HG03039 (cell line): ENCODE measurements at regions not wholly inside any gene's neighbourhood (a gene's known extent, or its start where the extent isn't known, plus 50 kb on each side); places are given as distances from the start of the nearest gene placed in this dataset.

ENCODE experiments used
- ATAC-seq: cut with Tn5 transposase; IDR thresholded peaks from one replicate; pipeline ENCODE4 v1.9.1; 2021; ENCODE audit warnings: mild to moderate bottlenecking, moderate library complexity; ENCODE audit not compliant: unreplicated experiment

DNA sequence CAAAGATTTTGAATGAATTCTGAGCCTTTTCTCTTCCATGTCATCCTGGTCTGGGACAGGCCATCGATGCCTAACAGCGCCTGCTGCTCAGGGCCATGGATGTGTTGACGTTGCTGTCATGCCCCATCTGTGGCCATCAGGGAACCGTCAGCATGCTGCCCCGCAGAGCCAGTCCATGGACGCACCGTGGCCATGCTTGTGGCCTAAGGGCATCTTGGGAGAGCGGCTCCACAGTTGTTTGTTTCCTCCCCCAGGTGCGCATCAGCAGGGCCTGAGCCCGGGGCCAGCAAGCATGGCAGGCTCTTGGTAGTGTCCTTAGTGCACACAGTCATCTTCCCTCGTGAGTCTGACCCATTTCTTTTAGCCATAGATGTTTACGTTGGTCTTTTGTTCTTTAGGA, 142.7 kb downstream of the VAPA start:
- no peak for ATAC-seq

DNA sequence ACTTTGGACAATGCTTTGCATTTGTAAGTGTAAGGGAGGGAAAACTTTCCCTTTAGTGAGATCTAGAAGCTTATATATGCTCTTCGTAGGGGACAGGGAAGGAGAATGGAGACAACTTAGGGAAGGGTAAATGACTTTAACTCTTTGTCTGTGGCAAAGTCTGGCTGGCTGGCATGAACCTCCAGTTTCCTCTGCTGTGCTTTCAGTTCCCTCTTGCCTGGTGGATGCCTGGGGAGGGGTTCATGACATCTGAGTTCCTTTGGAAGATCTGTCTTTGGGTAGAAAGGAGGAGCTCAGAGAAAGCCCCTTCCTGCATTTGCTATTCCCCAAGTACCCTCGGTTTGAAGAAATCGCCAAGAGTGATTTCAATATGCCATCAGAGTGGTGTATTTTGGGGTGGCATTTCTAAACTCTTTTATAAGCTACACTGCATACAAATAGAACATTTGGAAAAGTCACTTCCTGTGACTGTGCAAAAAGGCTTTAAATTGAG, 143.6 kb downstream of the VAPA start:
- no peak for ATAC-seq

DNA sequence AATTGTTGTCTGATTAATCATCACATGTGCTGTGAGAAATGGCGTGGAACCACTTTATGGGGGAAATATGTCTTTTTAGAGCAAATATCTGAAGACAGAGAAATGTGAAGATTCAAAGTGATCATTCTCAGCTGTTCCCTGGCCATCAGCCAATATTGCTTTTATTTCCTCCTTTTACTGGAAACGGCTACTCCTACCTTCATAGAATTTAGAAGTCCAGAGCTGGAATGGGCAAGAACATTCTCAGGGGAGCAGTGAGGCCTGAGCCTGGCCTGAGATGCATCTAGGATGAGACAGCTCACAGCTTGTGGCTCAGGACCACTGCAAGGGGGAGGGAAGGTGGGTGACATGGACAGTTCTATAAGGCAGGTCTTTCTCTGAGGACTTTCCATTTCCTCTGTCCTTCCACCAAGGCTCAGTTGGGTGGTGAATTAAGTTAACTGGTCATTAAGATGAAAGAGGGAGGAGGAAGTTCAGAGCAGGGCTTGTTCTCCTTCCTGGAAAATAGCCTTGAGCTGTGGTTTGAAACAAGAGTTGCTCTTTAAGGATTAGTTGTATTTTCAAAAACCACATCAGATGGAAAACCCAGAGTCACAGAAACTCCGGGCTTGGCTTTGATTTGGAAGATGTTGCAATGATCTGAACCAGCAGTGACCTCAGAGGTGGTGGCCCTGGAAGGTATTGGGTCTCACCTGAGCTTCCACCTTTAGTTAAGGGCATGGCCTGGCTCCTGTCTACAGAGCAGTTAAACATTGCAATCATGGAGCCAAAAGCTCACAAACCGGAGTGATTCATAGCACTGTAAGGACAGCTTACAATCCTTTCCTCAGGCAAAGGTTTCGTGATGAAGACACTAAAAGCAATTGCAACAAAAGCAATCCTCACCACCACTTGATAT, 144.3 kb downstream of the VAPA start:
- no peak for ATAC-seq

DNA sequence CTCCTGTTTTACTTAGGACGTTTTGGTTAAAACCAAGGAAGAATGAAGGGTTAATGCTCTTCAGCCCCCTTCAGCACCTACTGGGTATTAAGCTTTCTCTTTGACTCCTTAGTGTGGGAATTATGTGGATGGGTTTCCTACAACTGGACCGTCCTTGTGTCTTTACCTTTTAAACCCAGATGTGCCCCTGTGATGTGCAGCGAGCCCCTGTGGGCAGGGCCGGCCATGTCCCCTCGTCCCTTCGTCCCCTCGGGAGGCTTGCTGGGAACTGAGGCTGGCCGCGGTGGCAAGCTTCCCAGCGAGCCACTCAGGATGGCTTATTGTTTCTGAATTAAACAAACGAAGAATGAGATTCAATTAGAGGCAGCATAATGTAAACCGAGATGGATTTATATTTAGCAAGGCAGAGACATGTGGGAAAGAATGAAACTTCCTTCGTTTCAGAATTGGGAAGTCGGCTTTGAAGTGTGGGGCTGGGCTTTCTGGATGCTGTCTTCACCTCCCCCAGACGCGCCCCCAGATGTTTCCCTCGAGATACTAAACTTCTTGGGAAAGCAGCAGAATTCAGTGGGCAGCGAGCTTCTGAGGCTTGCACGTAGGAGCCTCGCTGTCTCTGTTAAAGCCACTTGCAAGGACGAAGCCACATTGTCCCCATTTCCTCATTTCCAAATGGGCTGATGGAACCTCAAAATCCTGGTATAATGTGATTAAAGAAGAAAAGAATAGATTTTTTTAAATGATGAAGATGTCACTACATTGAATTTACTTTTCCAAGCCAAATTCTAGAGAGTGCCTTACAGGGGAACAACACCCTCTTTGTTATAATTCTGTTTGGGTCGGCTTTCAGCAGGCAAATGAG, 146.0 kb downstream of the VAPA start:
- no peak for ATAC-seq

DNA sequence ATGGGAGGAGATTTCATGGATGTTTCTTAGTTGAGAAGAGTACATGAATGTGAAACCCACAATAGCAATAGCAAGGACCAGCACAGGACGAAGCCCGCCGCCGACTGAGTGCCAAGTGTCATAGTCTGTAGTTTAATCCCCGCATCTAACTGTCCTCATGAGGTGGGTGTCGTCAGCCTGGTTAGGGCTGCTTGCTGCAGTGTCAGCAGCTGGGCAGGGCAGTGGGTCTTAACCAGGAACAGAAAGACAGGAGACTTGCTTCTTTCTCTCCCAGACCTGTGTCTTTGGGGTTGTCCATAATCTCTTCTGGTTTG, 146.6 kb downstream of the VAPA start:
- no peak for ATAC-seq

DNA sequence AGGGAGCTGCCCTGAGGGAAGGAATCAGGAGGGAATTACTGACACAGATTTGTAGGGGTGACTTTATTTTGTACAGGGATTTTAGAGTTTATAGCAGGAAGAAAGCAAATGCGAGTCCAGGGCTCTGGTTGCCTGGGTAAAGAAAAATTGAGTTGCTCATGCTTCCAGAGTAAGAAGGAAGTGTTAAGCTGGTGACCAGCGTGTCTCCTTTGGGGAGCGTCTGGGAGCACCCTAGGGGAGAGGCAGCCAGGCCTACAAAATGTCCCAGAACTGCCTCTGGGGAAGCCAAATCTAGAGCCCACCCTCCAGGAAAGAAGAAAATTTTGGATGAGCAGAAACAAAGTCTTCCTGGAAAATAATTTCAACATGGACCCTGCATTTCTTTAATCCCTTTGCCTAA, 147.0 kb downstream of the VAPA start:
- ATAC-seq = no peak

DNA sequence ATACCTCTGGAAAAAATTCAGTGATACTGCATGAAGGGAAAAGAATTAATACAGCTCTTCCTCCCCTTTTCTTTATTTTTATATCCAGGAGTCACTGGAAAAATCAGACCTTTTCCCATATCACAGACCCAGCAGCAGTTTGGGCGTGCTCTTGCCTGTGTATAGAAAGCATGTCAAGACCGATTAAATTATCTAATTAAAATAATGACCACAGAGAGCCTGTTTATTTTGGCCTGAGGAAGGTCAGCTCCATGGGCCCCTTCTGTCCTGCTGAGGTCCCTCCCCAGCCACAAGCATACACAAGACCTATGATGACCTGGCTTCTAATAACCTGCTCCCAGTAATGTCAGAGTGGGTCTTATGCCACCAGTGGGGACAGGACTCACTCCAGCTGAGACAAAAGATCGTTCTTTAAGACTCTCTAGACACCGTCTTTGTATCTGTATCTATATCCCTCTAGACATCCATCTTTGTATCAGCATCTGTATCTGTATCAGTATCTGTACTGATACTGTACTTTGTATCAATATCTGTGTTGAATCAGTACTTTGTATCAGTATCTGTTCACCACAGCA, 147.8 kb downstream of the VAPA start:
- no peak for ATAC-seq

DNA sequence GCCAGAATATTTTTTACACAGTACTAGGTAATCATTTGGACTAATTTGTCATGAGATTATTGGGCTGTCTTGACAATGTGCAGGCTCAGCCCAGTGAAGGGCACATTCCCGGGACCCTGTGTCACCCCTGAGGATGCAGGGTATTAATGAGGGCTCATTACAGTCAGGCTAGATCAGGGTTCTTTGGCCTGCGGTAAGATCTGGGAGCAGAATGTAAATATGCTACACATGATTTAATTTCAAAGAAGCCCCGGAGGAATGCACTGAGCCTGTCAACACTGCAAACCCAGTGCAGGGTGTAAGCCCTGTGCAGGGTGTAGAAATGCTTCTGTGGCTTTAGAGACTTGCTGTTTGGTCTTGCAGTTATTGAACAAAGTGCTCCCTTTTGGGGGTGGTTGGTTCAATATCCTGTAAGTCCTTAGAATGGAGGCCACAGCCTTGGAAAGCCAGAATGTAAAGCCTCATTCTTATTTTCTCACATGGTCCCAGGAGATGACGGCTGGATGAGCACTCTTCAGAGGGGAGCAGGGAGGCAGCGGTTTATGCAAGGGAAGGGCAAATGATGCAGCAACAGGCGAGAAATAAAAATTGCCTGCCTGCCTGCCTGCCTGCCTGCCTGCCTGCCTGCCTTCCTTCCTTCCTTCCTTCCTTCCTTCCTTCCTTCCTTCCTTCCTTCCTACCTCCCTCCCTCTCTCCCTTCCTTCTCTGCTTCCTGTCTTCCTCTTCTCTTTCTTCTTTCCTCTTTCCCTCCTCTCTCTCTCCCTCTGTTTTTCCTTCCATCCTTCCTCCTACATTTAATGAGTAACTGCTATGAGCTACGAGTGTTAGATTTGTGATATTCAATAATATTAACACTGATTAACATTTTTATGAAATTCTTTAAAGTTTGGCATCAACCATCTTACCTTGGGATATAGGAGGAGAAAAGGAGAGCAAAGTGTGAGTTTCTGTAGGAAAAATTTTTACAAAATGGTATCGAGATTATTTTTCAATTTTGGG, 148.8 kb downstream of the VAPA start:
- ATAC-seq = no peak

DNA sequence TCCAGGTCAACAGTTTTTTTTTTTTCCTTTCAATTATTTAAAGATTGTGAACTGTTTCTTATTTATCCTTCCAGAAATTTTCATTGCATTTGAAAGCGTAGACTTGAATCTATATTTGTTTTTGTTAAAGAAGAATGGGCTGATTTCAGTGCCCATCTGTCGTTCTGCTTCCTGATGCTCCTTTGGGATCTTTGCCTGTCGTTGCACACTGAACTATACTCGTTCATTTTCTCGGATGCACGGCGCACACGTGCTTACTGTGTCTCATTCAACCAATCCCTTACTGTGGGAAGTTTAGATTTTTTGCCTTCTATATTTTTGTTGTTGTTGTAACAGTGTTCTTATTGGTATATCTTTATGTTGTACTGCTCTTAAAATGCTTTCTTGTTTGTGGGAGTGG, 149.7 kb downstream of the VAPA start:
- no peak for ATAC-seq

DNA sequence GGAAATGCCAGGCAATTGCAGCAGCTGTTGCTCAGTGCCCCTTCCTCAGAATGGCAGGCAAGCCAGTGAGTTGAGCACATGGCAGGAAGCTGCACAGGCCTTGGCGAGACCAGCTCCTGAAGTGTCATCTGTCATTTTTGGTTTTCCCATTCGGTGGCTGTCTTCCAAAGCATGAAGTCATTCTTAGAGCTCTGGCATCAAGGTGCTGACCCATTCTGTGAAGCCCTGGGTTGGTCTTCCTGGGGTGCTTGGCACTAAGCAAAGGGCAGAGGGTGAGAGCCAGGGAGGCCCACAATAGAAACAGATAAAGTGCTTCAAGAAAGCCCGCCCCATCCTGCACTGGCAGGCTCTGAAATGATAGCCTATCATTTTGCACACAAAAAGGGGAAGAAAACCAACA, 150.5 kb downstream of the VAPA start:
- ATAC-seq = no peak

DNA sequence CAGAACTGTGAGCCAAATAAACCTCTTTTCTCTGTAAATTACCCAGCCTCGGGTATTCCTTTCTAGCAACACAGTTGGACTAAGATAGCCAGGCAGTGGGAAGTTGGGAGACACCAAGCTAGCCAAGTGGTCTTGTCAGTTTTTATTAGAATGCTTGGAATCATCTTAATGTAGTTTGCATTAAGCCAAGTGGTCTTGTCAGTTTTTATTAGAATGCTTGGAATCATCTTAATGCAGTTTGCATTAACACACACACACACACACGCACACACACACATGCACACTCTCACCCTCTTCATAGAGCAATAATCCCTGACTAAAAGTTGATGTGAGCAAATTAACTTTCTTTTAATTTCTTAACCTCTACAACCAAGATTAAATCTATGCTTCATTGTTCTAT, 151.5 kb downstream of the VAPA start:
- no peak for ATAC-seq

DNA sequence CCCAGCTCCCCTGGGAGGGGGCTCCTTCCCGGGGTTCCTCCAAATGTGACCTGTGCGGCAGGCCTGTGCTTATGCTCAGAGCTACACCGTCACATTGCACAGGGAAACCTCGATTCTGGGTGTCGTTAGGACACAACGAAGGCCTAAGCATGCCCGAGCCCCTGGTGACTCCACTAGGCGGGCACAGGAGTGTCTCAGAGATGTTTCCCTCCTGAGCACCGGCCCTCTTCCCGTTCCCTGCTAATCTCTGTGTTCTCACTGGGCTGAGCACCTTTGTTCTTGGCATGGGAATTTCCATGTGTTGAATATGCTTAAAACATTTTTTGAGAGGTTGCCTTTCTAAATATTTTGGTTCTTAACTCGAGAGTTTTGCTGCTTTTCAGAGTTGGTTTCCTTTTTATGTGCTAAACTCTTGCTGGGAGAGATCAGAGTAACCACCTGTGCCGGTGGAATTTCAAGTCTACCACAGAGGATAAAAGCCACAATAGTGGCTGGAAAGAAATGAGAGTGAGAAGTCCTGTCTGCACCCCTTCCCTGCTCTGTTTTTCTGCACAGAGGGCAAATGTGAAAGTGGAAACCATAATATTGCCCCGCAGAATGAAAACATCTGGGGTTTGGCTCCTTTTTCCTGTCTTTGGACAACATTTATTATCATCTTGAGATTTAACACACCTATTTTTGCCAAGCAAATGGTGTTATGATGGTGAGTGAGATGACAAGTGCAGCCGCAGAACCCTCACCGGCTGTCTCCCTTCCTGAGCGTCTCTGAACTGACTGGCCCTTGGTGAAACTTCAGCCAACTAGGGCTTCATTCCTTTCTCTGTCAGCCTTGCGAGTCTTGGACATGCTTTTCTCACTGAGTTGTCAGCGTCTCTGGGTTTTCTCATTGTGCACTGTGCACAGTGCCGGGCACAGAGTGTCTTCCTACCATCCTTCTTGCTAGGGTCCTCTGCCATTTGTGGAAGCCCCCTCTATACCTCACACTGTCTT, 154.1 kb downstream of the VAPA start:
- ATAC-seq = no peak

DNA sequence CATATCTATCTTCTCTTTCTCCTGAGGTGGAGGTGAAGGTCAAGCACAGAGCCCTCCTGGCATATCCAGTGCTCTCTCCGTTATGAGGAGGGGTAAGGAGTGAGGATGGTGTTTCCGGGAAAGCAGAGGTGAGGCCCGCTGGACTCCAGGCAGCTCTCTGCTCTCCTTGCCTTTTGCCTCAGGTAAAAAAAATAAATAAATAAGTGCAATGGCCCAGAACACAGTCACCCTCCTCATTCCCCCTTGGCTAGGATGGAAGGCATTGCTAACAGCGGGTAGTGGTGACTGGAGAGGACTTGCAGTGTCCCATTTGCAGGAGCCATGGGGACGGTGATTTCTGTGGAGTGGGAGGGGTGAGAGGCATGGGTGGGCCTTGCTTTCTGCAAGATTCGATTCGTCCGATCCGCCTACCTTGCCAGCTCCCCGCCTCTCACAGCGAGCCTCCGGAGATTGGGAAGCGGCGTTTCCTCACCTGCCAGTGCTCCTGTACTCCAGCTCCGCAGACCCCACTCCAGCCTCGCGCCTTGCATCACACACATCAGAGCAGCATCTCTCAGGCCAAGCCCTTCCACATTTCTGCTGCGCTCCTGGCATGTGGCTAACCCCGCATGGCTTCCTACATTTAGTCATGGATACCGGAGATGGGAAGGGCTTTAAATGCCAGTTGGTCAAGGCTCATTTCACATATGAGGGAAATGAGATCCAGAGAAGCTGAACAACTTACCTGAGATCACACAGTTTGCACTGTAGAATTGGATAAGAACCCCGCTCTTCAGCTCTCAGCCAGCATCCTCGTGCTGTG, 155.2 kb downstream of the VAPA start:
- no peak for ATAC-seq

DNA sequence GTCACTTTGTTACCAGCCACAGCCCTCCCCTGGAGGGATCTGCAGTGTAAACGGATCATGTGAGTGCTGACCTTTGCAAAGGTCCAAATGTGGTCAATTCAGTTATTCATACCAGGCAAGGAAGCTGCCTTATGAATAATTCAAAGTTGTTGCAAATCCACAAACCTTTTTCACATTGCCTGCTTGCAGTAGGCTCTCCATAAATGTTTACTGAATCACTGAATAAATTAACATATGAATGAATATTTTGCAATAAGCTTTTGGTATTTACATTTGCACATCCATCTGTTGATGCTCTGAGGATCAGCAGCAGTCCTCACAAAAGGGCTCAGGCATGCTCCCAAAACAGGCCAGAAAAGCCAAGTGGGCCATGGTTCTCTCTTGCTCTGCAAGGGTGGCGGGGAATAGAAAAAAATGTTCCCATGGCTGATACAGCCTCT, 156.8 kb downstream of the VAPA start:
- ATAC-seq = no peak

DNA sequence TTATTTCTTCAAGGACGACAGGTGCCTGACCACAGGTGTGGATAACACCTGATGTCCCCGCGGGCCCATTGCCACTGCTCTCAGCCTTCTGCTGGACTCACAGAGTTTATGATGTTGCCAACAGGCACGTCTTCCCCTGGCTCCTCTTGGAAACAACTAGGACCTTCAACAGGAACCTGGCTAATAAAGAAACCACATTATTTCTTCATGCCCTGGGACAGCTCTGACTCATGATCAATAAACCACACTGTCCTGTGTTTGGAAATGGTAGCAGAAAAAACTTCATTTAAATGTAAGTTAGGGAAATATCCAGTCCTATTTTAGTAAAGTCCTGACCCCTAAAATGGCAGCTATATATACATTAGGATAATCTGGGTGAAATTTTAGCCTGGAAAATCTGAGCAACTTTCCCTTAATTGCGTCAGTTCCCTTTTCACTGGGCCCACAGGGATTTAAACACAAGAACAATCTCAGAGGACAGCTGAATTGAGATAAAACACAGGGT, 158.9 kb downstream of the VAPA start:
- no peak for ATAC-seq

DNA sequence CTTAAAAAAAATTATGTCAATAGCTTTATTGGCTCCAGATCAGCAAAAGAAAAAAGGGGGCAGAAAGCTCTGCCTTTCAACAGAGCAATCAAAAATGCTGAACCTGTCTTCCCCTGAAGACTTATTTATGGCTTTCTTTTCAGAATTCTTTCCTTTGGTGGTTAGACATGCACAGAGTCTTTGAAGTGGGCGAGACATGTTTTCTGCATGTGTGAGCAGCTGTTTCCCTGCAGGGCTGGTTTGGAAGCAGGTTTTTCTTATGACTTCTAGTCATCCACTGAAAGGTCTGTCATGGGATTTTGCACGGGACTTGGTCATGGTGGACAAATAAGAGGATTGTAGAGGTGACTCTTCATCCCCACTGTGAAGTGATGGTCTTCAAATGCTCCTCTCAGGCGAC, 160.3 kb downstream of the VAPA start:
- no peak for ATAC-seq

DNA sequence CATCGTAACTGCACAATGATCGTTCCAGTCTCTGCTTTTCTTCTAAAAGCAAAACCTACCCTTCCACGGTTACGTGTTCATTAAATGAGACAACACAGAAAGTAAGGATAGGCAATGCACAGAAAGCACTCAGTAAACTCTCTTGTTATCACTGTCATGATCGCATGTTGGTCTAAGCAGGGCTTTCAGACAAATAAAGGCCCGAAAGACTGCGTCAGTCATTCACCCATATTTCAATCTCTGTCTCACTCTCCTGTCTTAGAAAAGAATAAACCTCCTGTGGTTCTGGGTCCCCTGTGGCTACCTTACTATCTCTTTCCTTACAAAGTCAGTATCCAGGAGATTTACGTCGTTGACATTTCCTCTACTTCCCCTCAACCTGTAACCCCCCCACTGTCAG, 160.9 kb downstream of the VAPA start:
- ATAC-seq = no peak

DNA sequence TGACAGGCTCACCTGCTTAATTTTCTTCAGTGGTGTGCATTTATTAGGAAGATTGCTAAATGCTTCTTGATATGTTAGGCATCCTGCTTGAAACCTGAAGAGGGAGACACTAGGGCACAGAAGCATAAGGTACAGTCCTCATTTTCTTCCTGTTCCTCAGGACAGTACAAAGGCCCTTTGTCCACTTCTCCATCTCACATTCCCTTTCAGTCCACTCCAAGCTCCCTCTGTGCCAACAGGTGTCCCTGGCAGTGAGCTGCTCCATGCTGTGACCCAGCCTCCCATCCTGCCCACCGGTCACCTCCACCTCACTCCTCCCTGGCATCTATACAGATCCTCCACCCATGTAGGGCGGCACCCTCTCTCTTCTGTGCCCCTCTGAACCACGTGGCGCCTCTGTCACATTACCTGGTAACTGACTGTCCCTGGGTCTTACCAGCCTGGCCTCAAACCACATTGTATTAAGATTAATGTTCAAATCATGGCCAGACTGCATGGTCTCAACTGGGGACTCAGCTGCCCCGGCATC, 162.8 kb downstream of the VAPA start:
- ATAC-seq = no peak
